NCI-H1417 treated with DMSO at 0.1 percent for 48 hours (cell line): ENCODE measurements at regions not wholly inside any gene's neighbourhood (a gene's known extent, or its start where the extent isn't known, plus 50 kb on each side); places are given as distances from the start of the nearest gene placed in this dataset.

Source experiments
- DNase-seq: peaks from one replicate; lab custom pipeline; 2025; lab: John Stamatoyannopoulos, UW

- no peak for DNase-seq
Measured at GRCh38 chr14:36028665-36029064, 147.9 kb downstream of the PTCSC3 start.

- DNase-seq = no peak
Measured at GRCh38 chr14:36028218-36028617, 148.3 kb downstream of the PTCSC3 start.

- DNase-seq = no peak
Measured at GRCh38 chr14:36027354-36027753, 149.2 kb downstream of the PTCSC3 start.

- DNase-seq = peak; percentile 7
Measured at GRCh38 chr14:36022765-36023410, 153.6 kb downstream of the PTCSC3 start.

GRCh38 chr14:36021591-36022320 lies 154.8 kb downstream of the PTCSC3 start:
- no peak for DNase-seq

- peak; percentile 48 for DNase-seq
Measured at GRCh38 chr14:36021030-36021422, 155.5 kb downstream of the PTCSC3 start.

- peak; percentile 95 for DNase-seq
Measured at GRCh38 chr14:36020120-36021029, 156.1 kb downstream of the PTCSC3 start.

- DNase-seq = no peak
Measured at GRCh38 chr14:36019126-36019525, 157.4 kb downstream of the PTCSC3 start.

GRCh38 chr14:36014236-36014635 lies 162.3 kb downstream of the PTCSC3 start:
- no peak for DNase-seq

GRCh38 chr14:36013483-36013882 lies 163.0 kb downstream of the PTCSC3 start:
- DNase-seq = no peak

- no peak for DNase-seq
Measured at GRCh38 chr14:36012621-36013020, 163.9 kb downstream of the PTCSC3 start.

GRCh38 chr14:36009643-36010042 lies 166.9 kb downstream of the PTCSC3 start:
- no peak for DNase-seq

- DNase-seq = no peak
Measured at GRCh38 chr14:36006623-36007022, 169.9 kb downstream of the PTCSC3 start.

GRCh38 chr14:36005670-36006069 lies 170.9 kb downstream of the PTCSC3 start:
- DNase-seq = no peak

- no peak for DNase-seq
Measured at GRCh38 chr14:36001936-36002335, 174.6 kb downstream of the PTCSC3 start.

- DNase-seq = no peak
Measured at GRCh38 chr14:35999294-35999693, 173.2 kb downstream of the BRMS1L start.

- DNase-seq = no peak
Measured at GRCh38 chr14:35998303-35998702, 172.2 kb downstream of the BRMS1L start.

- no peak for DNase-seq
Measured at GRCh38 chr14:35993684-35993960, 167.5 kb downstream of the BRMS1L start.

GRCh38 chr14:35992816-35993683 lies 166.9 kb downstream of the BRMS1L start:
- no peak for DNase-seq

- no peak for DNase-seq
Measured at GRCh38 chr14:35991356-35991755, 165.2 kb downstream of the BRMS1L start.

- no peak for DNase-seq
Measured at GRCh38 chr14:35989736-35990135, 163.6 kb downstream of the BRMS1L start.
